PC-3 (cell line): ENCODE measurements at regions not wholly inside any gene's neighbourhood (a gene's known extent, or its start where the extent isn't known, plus 50 kb on each side); places are given as distances from the start of the nearest gene placed in this dataset.

ENCODE experiments used
- ATAC-seq: fragments of 200-7000 bp; cut with Tn5 transposase; 2 replicates; pipeline ENCODE4 v1.9.1; 2020; ENCODE audit warnings: mild to moderate bottlenecking, moderate library complexity
- BruUV-seq: library from RNA; stranded (reverse); fragments of 400-500 nt; replicated peaks from 2 replicates; lab custom pipeline; 2021; lab: Mats Ljungman, UMichigan
- CTCF ChIA-PET: fragments of 300-600 bp; sonication (Branson Sonifier 250); formaldehyde crosslinking; loops from one replicate; lab custom pipeline; 2022; ENCODE audit warnings: antibody characterized with exemption; lab: Charles Lee
- POLR2A ChIA-PET: fragments of 300-600 bp; sonication (Branson Sonifier 250); formaldehyde crosslinking; loops from one replicate; lab custom pipeline; 2022; ENCODE audit warnings: antibody characterized with exemption; ENCODE audit not compliant: unreplicated experiment; lab: Charles Lee
- DNase-seq: peaks from one replicate; pipeline ENCODE4 v3.0.0-alpha.2; 2015
- H2AFZ ChIP-seq: fragments of 300-600 bp; sonication (generic); 2 replicates; pipeline ENCODE4 v1.6.0; 2016; ENCODE audit warnings: antibody characterized with exemption, low read length
- H3F3A ChIP-seq: fragments of 300-600 bp; sonication (generic); one replicate; pipeline ENCODE4 v1.6.0; 2017; ENCODE audit warnings: antibody characterized with exemption, low read length, control low read depth, mild to moderate bottlenecking; ENCODE audit not compliant: unreplicated experiment
- H3K27ac ChIP-seq: fragments of 300-600 bp; sonication (generic); 2 replicates; pipeline ENCODE4 v1.5.1; 2016; ENCODE audit warnings: mild to moderate bottlenecking, low read length
- H3K27me3 ChIP-seq: fragments of 300-600 bp; sonication (generic); 2 replicates; pipeline ENCODE4 v1.6.1; 2016; ENCODE audit warnings: low read length, mixed read lengths
- H3K36me3 ChIP-seq: fragments of 300-600 bp; sonication (generic); 2 replicates; pipeline ENCODE4 v1.6.1; 2016; ENCODE audit warnings: low read depth, mixed run types, low read length, mixed read lengths
- H3K4me1 ChIP-seq: fragments of 300-600 bp; sonication (generic); 2 replicates; pipeline ENCODE4 v1.5.1; 2016; ENCODE audit warnings: low read length; ENCODE audit not compliant: insufficient read depth
- H3K4me2 ChIP-seq: fragments of 300-600 bp; sonication (generic); 2 replicates; pipeline ENCODE4 v1.6.0; 2016; ENCODE audit warnings: low read length
- H3K4me3 ChIP-seq: fragments of 300-600 bp; sonication (generic); 2 replicates; pipeline ENCODE4 v1.5.1; 2016; ENCODE audit warnings: mild to moderate bottlenecking, low read length, mixed read lengths
- H3K79me2 ChIP-seq: fragments of 300-600 bp; sonication (generic); 2 replicates; pipeline ENCODE4 v1.6.1; 2017; ENCODE audit warnings: low read length, mixed read lengths
- H3K9ac ChIP-seq: fragments of 300-600 bp; sonication (generic); 2 replicates; pipeline ENCODE4 v1.6.0; 2016; ENCODE audit warnings: mild to moderate bottlenecking, low read length
- H3K9me2 ChIP-seq: fragments of 300-600 bp; sonication (generic); replicated peaks from 2 replicates; pipeline ENCODE4 v1.6.1; 2016; ENCODE audit warnings: mixed run types, low read length, mixed read lengths
- H3K9me3 ChIP-seq: fragments of 300-600 bp; sonication (generic); 2 replicates; pipeline ENCODE4 v1.6.1; 2016; ENCODE audit warnings: low read length, mixed read lengths
- H4K20me1 ChIP-seq: fragments of 300-600 bp; sonication (generic); 2 replicates; pipeline ENCODE4 v1.6.1; 2016; ENCODE audit warnings: low read length, mixed read lengths
- EZH2 ChIP-seq: fragments of 300-600 bp; sonication (generic); IDR thresholded peaks from one replicate; pipeline ENCODE4 v1.6.1; 2017; ENCODE audit warnings: antibody characterized with exemption, mild to moderate bottlenecking, low read length; ENCODE audit not compliant: unreplicated experiment
- EZH2phosphoT487 ChIP-seq: fragments of 300-600 bp; sonication (generic); IDR thresholded peaks from 2 replicates; pipeline ENCODE4 v1.6.1; 2018; ENCODE audit warnings: mild to moderate bottlenecking, antibody characterized with exemption, low read length, borderline replicate concordance
- intact Hi-C: fragments of 100-400 bp; cut with micrococcal nuclease; formaldehyde crosslinking; loops from 2 replicates; pipeline ENCODE4 v1.9.0; 2023
- TF ChIP-seq, protein P1 (sequence below): fragments of 300-600 bp; sonication (generic); conservative IDR thresholded peaks from 2 replicates; pipeline ENCODE4 v1.5.1; 2017; ENCODE audit warnings: antibody characterized with exemption, low read depth, mild to moderate bottlenecking, low read length

DNA sequence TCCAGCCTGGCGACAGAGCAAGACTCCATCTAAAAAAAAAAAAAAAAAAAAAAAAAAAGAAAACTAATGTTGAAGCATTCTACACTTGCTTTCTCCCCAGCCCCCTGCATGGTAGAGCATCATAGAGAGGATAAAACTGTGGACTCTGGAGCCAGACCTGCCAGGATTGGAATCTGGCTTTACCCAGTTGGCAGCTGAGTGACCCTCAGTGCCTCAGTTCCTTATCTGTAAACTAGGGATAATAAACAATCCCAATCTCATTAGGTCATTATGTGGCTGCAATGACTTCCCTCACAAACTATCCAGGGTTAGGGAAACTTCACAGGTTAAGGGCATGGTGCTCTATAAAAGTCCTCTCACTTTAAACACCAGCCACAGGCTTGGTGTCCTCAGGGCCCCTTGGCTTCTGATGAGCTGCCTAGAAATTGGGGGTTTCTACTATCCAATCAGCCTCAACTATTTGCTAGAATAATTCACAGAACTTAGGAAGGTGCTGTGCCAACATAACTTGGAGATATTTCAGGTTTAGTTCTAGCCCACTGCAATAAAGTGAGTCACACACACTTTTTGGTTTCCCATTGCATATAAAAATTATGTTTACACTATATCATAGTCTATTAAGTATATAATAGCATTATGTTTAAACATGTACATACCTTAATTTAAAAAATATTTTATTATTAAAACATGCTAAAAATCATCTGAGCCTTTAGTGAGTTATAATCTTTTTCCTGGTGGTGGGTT lies 180.5 kb upstream of the B3GALT2 start:
- no peak overlapping the region for H3K4me3 ChIP-seq
- H3K9me3 ChIP-seq: no peaks in the 10 kb centered on the region
- peak; percentile 91 for ATAC-seq
- BruUV-seq: no TSS peak
- no peaks in the 10 kb centered on the region for H3K9me2 ChIP-seq
- 0 out of 2 replicates have a peak overlapping the region, but pooled peaks have one; percentile 26 for H3K4me2 ChIP-seq
- intact Hi-C loops: no loop called here
- TF ChIP-seq EZH2phosphoT487 (no peak), EZH2 (no peak)
- TF ChIP-seq, protein P1, sequence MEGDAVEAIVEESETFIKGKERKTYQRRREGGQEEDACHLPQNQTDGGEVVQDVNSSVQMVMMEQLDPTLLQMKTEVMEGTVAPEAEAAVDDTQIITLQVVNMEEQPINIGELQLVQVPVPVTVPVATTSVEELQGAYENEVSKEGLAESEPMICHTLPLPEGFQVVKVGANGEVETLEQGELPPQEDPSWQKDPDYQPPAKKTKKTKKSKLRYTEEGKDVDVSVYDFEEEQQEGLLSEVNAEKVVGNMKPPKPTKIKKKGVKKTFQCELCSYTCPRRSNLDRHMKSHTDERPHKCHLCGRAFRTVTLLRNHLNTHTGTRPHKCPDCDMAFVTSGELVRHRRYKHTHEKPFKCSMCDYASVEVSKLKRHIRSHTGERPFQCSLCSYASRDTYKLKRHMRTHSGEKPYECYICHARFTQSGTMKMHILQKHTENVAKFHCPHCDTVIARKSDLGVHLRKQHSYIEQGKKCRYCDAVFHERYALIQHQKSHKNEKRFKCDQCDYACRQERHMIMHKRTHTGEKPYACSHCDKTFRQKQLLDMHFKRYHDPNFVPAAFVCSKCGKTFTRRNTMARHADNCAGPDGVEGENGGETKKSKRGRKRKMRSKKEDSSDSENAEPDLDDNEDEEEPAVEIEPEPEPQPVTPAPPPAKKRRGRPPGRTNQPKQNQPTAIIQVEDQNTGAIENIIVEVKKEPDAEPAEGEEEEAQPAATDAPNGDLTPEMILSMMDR: no peak
- POLR2A ChIA-PET: no interaction called here
- no peak overlapping the region for H2AFZ ChIP-seq
- H3K9ac ChIP-seq: no peak overlapping the region
- CTCF ChIA-PET: no interaction called here
- H3K4me1 ChIP-seq: peaks cover 10% of the 10 kb centered on the region
- no peak overlapping the region for H3K27ac ChIP-seq
- H3K36me3 ChIP-seq: no peaks in the 10 kb centered on the region
- no peaks in the 10 kb centered on the region for H4K20me1 ChIP-seq
- DNase-seq: peak; percentile 58
- no peaks in the 10 kb centered on the region for H3K79me2 ChIP-seq
- no peaks in the 10 kb centered on the region for H3F3A ChIP-seq
- no peaks in the 10 kb centered on the region for H3K27me3 ChIP-seq

DNA sequence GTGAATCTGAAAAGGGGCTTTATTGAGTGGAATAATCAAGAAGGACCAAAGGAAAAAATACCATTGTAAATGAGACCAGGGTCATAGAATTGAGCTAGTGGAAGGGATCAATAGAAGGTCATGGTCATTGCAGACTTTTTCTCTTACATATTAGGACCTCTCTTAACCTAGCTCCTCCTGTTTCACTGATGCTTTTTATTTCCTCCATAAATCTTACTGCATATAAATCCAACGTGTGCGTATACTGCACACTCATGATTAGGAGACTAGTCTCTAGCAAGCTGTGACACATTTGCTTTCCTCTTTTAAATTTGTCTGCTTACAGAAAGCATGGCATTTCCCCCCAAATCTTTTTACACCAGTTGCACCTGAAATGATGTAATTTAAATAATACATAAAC lies 179.6 kb upstream of the B3GALT2 start:
- Histone ChIP-seq H3K9ac (no peak overlapping the region), H3F3A (no peaks in the 10 kb centered on the region), H3K36me3 (no peaks in the 10 kb centered on the region), H4K20me1 (no peaks in the 10 kb centered on the region), H3K79me2 (no peaks in the 10 kb centered on the region), H3K9me2 (no peaks in the 10 kb centered on the region), H3K9me3 (no peaks in the 10 kb centered on the region), H3K4me1 (peaks cover 10% of the 10 kb centered on the region), H3K4me3 (no peak overlapping the region), H2AFZ (no peak overlapping the region), H3K27me3 (no peaks in the 10 kb centered on the region), H3K4me2 (no peak overlapping the region), H3K27ac (no peak overlapping the region)
- DNase-seq: no peak
- intact Hi-C loops: no loop called here
- ChIA-PET POLR2A (interaction anchor here (0.5 kb wide), 1 partner anchor 53 kb away, joined by 3 read pairs; no protein-coding TSS in a partner anchor), CTCF (interaction anchor here (0.6 kb wide), 1 partner anchor 179 kb away, joined by 4 read pairs; the partner anchor contains the start of gene B3GALT2)
- no TSS peak for BruUV-seq
- TF ChIP-seq, protein P1: no peak
- TF ChIP-seq EZH2: no peak
- no peak for TF ChIP-seq EZH2phosphoT487
- ATAC-seq: no peak

DNA sequence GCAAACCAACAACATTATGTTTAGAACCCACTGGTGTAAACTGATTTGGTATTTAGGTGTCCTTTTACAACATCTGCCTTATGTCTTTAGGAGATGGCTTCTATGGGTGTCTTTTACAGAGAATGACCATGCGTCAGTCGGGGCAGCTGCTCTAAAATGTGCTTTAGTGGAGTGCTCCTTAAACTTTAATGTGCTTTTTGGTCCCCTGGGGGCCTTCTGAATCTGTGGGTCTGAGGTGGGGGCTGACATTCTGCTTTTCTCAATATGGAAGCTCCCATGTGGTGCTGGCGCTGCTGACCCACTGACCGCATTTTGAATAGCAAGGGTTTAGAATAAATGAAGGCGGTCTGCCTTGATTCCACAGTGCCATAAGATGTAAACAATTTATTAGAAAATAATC lies 173.2 kb upstream of the B3GALT2 start:
- no peaks in the 10 kb centered on the region for H3K79me2 ChIP-seq
- no peaks in the 10 kb centered on the region for H3K27me3 ChIP-seq
- no peak overlapping the region for H3K27ac ChIP-seq
- H3K9me2 ChIP-seq: no peaks in the 10 kb centered on the region
- H3K9me3 ChIP-seq: no peaks in the 10 kb centered on the region
- H3F3A ChIP-seq: no peaks in the 10 kb centered on the region
- TF ChIP-seq EZH2phosphoT487 (no peak), EZH2 (no peak)
- TF ChIP-seq, protein P1: no peak
- ChIA-PET POLR2A (no interaction called here), CTCF (no interaction called here)
- no peak for DNase-seq
- no peaks in the 10 kb centered on the region for H3K36me3 ChIP-seq
- no peaks in the 10 kb centered on the region for H4K20me1 ChIP-seq
- H3K9ac ChIP-seq: no peak overlapping the region
- no peak overlapping the region for H2AFZ ChIP-seq
- intact Hi-C loops: no loop called here
- no TSS peak for BruUV-seq
- ATAC-seq: no peak
- H3K4me2 ChIP-seq: no peak overlapping the region
- H3K4me1 ChIP-seq: peaks cover 12% of the 10 kb centered on the region
- H3K4me3 ChIP-seq: no peak overlapping the region
